HT1080 (cell line): ENCODE measurements at regions not wholly inside any gene's neighbourhood (a gene's known extent, or its start where the extent isn't known, plus 50 kb on each side); places are given as distances from the start of the nearest gene placed in this dataset.

Experiments
- DNase-seq: peaks from one replicate; pipeline ENCODE4 v3.0.0-alpha.2; 2015; ENCODE audit warnings: low read depth

DNA sequence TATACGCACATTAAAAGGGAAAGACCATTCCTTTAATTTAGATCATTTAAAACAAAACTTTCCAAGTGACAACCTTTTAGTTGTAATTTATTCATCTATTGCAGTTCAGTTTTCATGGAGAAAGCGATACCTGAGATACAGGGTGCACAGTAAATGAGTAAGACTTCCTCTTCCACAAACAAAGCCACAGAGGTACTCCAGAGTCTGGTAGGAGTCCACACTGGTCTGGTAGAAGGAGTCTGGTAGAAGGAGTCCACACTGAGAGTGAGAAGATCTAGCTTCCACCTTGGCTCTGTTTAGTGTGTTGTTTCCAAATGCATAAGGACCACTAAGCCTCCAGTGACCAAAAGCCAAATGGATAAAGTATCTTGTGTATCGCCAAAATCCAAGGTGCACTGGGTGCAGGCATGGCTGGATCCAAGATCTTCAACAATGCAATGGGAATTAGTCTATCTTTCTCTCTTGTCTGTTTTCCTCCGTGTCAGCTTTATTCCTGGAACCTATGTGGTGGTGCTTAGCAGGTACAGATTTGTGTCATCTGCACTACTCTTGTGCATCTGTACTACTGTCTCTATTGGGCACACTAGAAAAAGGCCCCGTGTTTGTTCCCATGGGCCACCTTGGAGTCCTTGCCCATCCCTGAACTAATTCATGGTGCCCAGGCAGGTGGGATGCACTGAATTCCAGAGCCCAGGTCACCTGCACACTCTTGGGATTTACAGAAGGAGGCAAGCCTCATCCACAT is 331.1 kb downstream of the BCL11B start:
- no peak for DNase-seq

DNA sequence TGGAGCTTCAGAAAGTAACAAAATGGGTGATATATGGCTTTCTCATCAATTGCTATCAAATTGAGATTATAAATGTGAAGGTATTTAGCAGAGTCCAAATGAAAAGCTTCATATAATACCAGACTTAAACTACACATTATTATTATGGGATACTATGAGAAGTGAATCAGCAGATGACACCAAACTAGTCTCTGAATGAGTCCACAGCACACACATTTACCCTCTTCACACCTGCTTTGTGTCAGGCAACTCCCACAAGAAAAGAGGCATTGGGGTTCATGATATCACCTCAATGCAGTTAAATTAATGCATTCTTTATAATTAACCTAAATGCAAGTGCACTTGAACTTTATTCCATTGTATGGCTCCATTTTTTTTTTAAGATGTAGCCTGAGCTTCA is 330.5 kb downstream of the BCL11B start:
- no peak for DNase-seq

DNA sequence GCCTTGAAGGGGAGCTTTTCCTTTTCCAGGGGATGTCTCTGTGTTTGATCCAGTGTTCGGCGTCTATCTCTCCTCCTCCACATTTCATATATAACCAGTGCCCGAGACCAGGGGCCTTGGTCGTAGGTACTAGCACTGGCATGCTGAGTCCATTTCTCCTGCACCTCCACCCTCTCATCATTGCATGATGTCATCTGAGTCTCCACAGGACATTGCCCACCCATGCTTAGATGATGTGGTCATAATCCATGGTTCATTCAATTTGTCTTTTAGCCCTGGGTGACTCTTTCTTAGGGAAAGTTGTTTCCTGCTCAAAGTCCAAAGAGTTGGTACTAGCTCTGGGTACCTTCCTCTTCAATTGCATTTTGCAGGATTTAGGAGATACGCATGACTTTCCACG is 328.1 kb downstream of the BCL11B start:
- DNase-seq: no peak

DNA sequence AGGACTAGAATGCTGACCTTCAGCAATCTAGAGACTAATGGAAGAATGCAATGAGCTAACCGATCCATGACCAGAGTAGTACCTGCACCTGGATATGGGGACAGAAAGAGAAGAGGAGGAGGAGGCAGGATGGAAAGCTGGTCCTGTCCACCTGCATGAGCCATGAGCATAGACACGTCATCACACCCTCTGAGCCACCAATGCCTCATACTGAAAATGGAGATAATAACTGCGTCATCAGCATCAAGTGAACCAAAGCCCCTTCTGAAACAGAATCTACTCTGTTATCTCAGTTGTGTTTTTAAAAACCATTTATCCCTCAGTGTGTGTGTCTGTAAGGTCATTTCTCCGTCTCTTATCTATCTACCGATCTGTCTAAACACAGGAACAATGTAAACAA is 327.0 kb downstream of the BCL11B start:
- no peak for DNase-seq

DNA sequence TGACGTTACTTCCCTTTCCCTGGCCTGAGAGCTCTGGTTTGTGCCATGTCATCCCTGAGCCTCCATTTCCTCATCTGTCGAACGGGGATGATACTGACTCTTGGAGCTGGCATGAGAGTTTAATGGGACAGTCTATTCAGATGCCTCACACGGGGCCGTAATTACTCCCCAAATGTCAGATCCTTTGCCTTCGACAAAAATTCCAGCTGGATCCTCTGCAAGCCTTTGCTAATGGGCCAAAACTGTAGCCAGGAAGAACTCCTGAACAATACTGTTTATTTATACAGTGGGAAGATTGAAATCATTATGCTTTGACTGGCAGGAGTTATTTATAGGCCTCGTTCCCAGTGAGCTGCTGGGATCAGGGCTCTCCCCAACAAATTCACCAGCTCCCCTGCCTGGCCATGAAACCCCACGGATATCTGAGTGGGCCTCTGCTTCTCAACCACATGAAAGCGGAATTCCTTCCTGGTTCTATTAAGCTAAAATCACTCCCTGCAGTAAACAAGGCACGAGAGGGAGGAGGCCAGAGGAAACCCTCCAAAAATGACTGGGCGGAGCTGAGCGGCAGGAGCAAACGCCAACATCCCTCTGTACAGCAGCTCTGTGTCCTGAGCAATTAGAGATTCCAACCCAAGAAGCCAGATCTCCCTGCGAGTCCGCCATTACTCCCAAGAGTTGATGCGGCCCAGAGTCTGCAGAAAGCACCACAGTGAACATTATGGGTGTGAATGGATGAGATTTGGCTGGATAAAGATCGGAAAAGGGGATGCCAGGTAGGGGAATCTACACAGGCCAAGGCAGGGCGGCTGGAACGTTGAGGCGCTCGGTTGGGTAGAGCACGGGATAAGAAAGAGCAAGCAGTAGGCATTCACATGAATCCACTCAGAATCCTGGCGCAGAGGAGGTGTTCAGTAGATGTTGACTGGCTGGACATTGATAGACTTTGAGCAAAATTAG is 326.1 kb downstream of the BCL11B start:
- no peak for DNase-seq

DNA sequence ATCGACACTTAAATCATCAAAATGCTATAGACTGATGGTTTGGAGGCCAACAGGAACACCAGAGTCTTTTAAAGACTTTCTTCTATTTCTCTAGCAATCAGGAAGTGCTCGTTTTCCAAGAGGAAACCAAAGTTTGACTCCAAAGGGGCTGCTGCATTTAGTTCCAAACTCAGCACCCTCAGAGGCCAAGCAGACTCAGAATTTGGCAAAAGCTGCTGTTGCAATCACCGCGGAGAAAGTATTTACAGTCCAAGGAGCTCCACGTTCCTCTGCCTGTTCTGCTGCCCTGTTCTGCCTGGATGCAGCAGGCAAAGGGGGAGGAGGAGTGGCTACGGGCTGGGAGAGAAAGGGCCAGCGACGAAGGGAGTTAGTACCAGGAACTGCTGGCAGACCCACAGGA is 325.1 kb downstream of the BCL11B start:
- no peak for DNase-seq

DNA sequence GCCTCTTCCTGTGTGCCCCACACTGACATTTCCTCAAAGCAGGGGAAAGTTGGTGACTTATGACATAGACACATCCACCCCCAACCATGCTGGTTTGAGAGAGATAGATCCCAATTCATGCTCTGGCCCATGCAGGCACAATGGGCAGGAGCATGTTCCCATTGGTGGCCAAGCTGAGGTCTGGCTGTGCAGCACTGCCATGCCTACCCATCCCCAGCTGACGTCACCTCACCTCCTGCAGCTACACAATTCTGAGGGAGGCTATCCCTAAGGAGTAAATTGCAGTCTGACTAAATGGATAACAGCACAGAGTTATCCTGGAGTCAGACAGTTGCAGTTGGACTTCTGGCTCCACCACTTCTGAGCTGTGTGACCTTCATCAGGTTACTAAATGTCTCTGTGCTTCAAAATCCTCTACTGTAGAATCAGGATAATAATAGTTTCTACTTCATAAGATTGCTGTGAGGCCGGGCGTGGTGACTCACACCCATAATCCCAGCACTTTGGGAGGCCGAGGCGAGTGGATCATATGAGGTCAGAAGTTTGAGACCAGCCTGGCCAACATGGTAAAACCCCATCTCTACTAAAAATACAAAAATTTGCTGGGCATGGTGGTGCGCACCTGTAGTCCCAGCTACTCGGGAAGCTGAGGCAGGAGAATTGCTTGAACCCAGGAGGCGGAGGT is 323.9 kb downstream of the BCL11B start:
- no peak for DNase-seq

DNA sequence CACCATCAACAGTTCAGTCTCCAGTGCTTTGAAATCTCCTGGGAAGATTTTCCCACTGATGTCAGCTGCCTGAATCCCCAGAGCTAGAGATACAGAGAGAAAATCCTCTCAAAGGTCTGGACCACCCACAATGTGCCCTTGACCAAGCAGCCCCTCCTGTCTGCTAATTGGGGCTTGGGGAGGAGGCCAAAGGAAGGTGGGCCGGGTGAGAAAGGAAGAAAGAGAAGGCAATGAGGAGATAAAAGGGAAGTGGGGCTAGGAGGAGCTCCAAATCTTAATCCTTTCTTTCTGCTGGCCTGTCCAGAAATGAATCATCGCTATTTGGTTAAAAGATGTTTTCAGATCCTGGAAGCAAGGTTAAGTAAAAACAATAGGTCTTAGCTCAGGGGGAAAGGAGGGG is 322.9 kb downstream of the BCL11B start:
- no peak for DNase-seq

DNA sequence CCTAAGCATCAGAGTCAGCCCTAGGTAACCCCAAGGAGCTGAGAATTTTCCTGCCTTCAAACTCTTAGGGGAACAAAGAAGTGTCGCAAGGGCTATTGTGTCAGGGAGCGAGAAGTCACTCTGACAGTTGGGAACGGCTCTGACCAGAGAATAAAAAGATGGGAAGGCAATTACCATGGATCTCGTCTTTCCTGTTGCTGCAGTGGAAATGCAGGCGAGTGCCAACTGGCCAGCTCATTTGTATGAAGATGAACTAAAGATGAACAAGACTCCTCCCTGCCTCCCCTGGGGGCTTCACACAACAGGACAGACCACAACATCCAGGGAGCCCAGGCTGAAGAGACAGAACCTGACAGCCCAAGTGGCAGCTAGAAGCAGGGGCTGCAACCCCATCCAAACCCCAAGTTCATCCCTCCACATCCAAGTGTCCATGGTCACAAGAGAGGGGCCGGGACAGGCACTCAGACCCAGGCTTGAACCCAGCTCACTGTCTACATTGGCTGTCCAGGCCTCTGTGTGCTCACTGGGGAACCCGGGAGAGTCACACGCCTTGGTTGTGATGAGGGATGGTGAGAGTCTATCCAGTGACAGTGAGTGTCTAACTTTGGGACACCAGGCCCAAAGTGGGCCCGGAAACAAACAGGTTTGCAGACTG is 322.4 kb downstream of the BCL11B start:
- DNase-seq: no peak

DNA sequence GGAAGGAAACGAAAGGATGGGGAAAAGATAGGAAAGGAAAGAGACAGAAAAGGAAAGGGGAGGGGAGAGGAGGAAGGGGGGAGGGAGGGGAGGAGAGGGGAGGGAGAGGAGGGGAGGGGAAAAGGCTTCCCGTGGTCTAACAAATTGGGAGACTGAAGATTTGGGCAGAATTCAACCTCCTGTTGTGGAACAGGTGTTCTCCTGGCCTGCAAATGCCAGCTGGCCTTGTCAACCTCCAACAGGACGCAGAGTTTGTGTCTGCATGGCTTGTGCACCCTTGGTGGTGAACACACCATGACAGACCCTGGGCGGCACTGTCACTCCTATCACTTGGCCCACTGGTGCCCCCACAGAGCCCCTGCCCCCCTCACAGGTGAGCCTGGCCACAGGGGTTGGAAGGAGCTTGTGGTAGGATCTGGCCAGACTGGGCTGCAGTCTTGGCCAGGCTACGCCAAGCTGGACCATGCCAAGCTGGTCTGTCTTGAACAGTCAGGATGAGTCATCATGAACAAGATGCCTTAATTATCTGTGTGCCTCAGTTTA is 321.6 kb downstream of the BCL11B start:
- no peak for DNase-seq

DNA sequence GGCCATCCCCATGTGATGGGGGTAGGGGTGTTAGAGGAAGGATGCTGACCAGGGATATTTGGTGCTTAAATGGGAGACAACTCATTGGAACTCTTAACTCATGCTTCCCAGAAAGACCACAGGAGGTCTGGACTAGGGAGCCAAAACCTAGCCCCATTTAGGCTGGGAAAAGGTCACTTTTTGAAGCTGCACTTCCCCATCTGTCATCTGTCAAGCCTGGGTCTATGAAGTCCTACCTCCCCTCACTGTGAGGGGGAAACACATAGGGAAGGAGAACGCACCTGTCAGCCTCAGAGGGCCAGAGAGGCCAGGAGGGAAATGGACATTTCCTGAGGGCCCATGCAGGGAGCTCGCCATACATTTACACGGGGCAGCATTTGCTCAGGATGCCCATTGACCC is 321.0 kb downstream of the BCL11B start:
- no peak for DNase-seq

DNA sequence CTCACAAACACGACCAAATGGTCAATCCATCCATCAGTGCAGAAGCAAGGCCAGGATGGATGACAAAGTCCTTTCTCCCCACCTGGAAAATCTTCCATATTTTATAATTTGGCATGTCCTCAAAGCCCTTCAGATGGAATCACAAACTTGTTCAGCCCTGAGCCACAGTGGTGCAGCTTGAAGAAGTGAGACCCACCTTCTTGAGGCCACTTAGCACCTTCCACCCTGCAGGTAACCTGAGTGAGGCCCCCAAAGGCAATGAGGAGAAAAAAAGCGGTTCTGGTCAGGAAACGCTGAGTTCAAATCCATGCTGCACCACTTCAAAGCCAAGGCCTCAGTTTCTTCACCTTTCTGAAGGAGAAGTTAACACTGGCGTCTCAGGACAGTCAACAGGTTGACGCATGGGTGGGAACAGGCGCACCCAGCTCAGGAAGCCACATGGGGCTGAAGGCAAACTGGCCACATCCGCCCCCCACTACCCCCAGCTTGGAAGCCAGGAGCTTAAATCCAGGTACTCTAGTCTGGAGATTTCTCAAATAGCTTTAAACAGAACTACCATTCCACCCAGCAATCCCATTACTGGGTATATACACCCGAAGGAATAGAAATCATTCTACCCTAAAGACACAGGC is 320.4 kb downstream of the BCL11B start:
- DNase-seq: no peak

DNA sequence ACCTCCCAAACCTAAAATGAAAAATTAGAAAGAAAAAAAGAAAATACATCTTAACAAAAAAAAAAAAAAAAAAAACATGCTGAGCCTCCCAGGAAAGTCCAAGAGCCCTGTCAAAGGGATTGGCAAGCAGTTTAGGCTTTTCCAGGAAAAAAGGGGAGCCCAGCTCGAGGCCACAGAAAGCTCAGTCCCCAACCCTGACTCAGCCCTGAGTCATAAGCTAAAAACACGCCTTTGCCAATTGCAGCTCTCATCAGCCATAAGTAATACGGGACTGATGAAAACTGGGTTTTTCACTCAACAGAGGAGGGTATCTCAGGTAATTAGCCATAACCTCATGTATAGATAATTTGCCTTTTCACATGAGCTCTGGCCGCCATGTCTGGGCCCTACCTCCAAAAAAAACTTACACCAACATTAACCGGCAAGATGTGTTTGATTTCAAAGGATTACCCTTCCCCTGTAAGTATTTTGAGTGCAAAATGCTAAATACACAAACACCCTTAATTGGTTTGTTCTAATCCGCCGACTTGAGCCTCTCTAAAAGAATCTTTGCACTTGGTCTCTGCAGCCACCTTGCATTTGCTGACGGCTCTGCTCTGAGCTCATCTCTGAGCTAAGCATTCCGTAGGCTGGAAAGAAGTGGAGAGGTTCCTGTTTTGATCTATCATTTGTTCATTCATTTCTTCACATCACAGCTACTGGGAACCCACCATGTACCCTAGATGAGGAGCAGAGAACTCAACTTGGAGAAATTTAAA is 319.2 kb downstream of the BCL11B start:
- peak; percentile 62 for DNase-seq

DNA sequence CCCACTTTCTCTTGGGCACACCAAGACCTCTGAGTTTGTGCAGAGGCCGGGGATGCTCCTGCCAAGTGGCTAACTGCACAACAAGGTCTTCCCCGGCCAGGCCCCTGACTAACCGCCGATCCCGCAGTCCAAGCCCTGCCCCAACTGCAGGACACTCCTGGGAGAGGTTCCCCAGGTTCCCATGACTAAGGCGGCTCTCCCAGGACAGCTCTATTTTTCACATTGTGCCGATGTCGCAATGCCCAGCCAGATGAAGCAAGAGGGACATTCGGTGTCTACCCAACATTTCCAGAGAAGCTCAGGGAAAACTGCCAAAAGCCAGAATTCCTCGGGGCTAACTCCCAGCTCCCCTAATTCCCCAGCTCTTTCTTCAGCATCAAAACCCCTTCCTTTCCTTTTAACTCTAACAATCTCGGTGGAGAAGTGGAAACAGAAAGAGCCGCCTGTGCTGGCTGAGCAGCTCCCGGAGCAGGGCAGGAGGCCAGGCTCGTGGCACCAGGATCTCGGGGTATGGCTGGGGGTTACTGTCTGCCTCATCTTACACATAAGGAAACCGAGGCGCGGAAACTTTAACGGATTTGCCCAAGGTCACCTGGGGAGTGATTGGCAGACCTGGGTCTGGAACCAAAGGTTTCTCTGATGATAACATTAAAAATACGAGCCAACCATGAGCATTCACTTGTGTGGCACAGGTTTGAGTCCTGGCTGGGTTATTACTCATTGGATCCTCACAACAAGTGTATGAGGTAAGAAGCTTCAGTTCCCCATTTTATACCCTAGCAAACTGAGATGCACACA is 318.2 kb downstream of the BCL11B start:
- peak; percentile 19 for DNase-seq

DNA sequence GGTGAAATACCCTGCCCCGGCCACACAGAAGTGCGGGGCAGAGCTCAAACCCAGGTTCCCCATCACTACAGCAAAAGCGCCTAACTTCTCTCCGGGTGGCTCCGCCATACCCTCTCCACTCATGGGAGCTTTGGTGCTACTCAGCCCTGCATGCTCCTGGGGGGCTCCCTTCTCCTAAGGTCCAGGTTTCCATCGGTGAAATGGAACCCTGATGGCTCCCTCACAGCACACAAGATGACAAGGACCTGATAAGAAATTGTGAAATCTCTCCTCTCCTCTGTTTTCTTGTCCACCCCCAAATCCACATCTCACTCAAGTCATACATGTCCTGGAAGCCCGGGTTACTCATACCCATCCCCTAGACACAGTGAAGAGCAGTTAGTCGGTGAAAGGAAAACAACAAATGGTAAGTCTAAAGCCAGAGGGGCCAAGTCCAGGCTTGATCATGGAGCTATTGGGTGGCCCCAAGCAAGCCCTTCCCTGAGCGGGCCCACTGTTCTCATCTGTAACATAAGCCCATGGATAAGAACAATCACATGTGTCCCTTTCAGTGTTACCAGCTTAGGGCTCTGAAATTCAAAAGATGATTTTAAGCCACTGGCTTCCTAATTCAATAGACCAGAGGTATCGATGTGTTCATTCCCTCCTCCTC is 317.5 kb downstream of the BCL11B start:
- no peak for DNase-seq

DNA sequence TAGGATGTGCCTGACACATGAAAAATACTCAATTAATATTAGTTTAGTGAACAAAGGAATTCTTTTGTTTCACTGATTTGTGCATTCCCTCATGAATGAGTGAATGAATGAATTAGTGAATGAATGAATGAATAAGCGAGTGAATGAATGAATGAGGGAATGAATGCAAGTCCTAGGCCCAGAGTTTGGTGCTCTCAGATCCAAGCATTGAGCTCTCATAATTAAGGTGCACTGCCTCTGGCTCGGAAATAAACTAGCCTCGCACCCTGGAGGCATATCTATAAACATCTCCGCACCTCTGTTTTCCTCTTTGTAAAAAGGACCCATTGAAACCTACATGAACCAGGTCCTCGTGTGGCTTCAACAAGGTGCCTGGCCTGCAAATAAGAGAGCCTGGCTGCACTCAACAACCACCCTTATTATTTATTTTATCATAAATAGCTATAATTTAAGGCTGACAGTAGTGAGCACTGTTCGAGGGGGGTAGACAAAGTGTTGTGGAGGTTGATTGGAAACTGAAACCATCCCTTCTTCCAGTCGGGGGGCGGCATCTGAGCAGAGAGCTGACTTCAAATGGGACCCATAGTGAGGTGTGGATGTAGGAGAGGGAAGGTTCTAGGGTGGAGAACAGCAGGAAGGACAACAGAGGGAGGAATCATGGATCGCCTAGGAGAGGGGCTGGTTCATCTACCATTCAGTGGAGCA is 316.8 kb downstream of the BCL11B start:
- DNase-seq: no peak

DNA sequence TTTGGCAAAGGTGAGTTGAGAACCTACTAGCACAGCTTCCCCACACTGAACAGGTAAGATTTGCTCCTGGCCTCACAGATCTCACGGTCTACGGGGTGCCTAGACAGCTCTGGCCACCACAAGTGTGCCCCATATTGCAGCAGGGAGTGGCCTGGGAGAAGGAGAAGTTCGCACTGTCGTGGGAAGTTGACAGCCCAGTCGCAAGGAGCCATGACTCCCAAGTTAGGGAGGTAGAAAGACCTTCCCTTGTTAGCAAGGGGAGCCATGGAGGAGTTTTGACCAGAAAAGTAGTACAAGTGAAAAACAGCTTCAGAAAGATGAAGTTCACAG is 316.3 kb downstream of the BCL11B start:
- DNase-seq: no peak

DNA sequence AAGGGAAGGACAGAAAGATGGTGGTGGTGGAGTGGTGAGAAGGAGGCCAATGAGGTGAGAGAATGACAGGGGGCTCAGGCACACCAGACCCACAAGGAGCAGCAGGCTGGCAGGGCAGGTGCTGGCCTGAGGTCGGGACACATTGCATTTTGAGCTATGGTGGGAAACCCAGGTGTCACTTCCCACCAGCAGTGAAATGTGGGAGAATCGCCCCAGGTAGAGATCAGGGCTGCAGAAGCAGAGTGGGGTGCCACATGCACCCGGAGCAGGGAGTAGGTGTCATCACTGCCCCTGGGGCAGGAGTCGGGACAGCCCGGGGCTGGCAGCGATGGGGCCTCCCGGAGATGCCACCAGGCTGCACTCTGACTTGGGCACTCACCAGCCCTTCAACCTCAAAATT is 315.8 kb downstream of the BCL11B start:
- no peak for DNase-seq
